HL-60 (cell line): ENCODE measurements at regions not wholly inside any gene's neighbourhood (a gene's known extent, or its start where the extent isn't known, plus 50 kb on each side); places are given as distances from the start of the nearest gene placed in this dataset.

ENCODE experiments used
- DNase-seq, 2 experiments: peaks; one replicate each; pipeline ENCODE4 v3.0.0-alpha.2; 2010 to 2020; ENCODE audit warnings: low read depth in 1 of 2, low spot score in 1 of 2
- H3K27ac ChIP-seq: fragments of 250-450 bp; sonication (Bioruptor Pico); replicated peaks from 2 replicates; pipeline ENCODE4 v1.5.1; 2020; ENCODE audit warnings: mild to moderate bottlenecking, moderate library complexity
- H3K27me3 ChIP-seq: fragments of 250-450 bp; sonication (Bioruptor Pico); 2 replicates; pipeline ENCODE4 v1.5.1; 2021; ENCODE audit warnings: mild to moderate bottlenecking, moderate library complexity; ENCODE audit not compliant: insufficient read depth, poor library complexity, severe bottlenecking
- H3K4me3 ChIP-seq: replicated peaks from 2 replicates; pipeline ENCODE4 v1.5.1; 2011; ENCODE audit warnings: mild to moderate bottlenecking, control low read depth, low read length; ENCODE audit not compliant: insufficient read depth
- CTCF ChIP-seq: IDR thresholded peaks from one replicate; pipeline ENCODE4 v1.5.1; 2011; ENCODE audit warnings: low read length, control low read depth, inconsistent platforms; ENCODE audit not compliant: insufficient read depth
- GABPA ChIP-seq: IDR thresholded peaks from 2 replicates; pipeline ENCODE4 v1.6.1; 2012; ENCODE audit warnings: low read depth
- POLR2AphosphoS5 ChIP-seq: IDR thresholded peaks from 2 replicates; pipeline ENCODE4 v1.6.1; 2012; ENCODE audit warnings: low read depth
- REST ChIP-seq: IDR thresholded peaks from 2 replicates; pipeline ENCODE4 v1.6.1; 2012; ENCODE audit warnings: low read depth; ENCODE audit not compliant: insufficient replicate concordance
- SPI1 ChIP-seq: IDR thresholded peaks from 2 replicates; pipeline ENCODE4 v1.6.1; 2012; ENCODE audit warnings: low read depth, mild to moderate bottlenecking, borderline replicate concordance

GRCh38 chr6:66051812-66052211 is 344.8 kb upstream of the EYS start:
- DNase-seq, result no peak
- H3K4me3 ChIP-seq, result no peak overlapping the region
- no peaks in the 10 kb centered on the region for H3K27me3 ChIP-seq
- no peak overlapping the region for H3K27ac ChIP-seq
- TF ChIP-seq GABPA (no peak), SPI1 (no peak), CTCF (no peak), REST (no peak), POLR2AphosphoS5 (no peak)

GRCh38 chr6:66048684-66049474 is 341.9 kb upstream of the EYS start:
- H3K4me3 ChIP-seq, result no peak overlapping the region
- TF ChIP-seq REST (no peak), GABPA (no peak), POLR2AphosphoS5 (no peak), SPI1 (no peak), CTCF (no peak)
- no peak for DNase-seq
- no peaks in the 10 kb centered on the region for H3K27me3 ChIP-seq
- no peak overlapping the region for H3K27ac ChIP-seq

- no peaks in the 10 kb centered on the region for H3K27me3 ChIP-seq
- no peak overlapping the region for H3K27ac ChIP-seq
- H3K4me3 ChIP-seq, result no peak overlapping the region
- DNase-seq, result no peak
- no peak for TF ChIP-seq REST
- no peak for TF ChIP-seq SPI1
- TF ChIP-seq CTCF, result no peak
- TF ChIP-seq GABPA, result no peak
- TF ChIP-seq POLR2AphosphoS5, result no peak
These were observed 325.6 kb upstream of the EYS start for GRCh38 chr6:66032626-66033025.
